PC-3 (cell line): ENCODE measurements at regions not wholly inside any gene's neighbourhood (a gene's known extent, or its start where the extent isn't known, plus 50 kb on each side); places are given as distances from the start of the nearest gene placed in this dataset.

Experiments
- ATAC-seq: fragments of 200-7000 bp; cut with Tn5 transposase; 2 replicates; pipeline ENCODE4 v1.9.1; 2020; ENCODE audit warnings: mild to moderate bottlenecking, moderate library complexity
- BruUV-seq: library from RNA; stranded (reverse); fragments of 400-500 nt; replicated peaks from 2 replicates; lab custom pipeline; 2021; lab: Mats Ljungman, UMichigan
- CTCF ChIA-PET: fragments of 300-600 bp; sonication (Branson Sonifier 250); formaldehyde crosslinking; loops from one replicate; lab custom pipeline; 2022; ENCODE audit warnings: antibody characterized with exemption; lab: Charles Lee
- POLR2A ChIA-PET: fragments of 300-600 bp; sonication (Branson Sonifier 250); formaldehyde crosslinking; loops from one replicate; lab custom pipeline; 2022; ENCODE audit warnings: antibody characterized with exemption; ENCODE audit not compliant: unreplicated experiment; lab: Charles Lee
- DNase-seq: peaks from one replicate; pipeline ENCODE4 v3.0.0-alpha.2; 2015
- H2AFZ ChIP-seq: fragments of 300-600 bp; sonication (generic); 2 replicates; pipeline ENCODE4 v1.6.0; 2016; ENCODE audit warnings: antibody characterized with exemption, low read length
- H3F3A ChIP-seq: fragments of 300-600 bp; sonication (generic); one replicate; pipeline ENCODE4 v1.6.0; 2017; ENCODE audit warnings: antibody characterized with exemption, low read length, control low read depth, mild to moderate bottlenecking; ENCODE audit not compliant: unreplicated experiment
- H3K27ac ChIP-seq: fragments of 300-600 bp; sonication (generic); 2 replicates; pipeline ENCODE4 v1.5.1; 2016; ENCODE audit warnings: mild to moderate bottlenecking, low read length
- H3K27me3 ChIP-seq: fragments of 300-600 bp; sonication (generic); 2 replicates; pipeline ENCODE4 v1.6.1; 2016; ENCODE audit warnings: low read length, mixed read lengths
- H3K36me3 ChIP-seq: fragments of 300-600 bp; sonication (generic); 2 replicates; pipeline ENCODE4 v1.6.1; 2016; ENCODE audit warnings: low read depth, mixed run types, low read length, mixed read lengths
- H3K4me1 ChIP-seq: fragments of 300-600 bp; sonication (generic); 2 replicates; pipeline ENCODE4 v1.5.1; 2016; ENCODE audit warnings: low read length; ENCODE audit not compliant: insufficient read depth
- H3K4me2 ChIP-seq: fragments of 300-600 bp; sonication (generic); 2 replicates; pipeline ENCODE4 v1.6.0; 2016; ENCODE audit warnings: low read length
- H3K4me3 ChIP-seq: fragments of 300-600 bp; sonication (generic); 2 replicates; pipeline ENCODE4 v1.5.1; 2016; ENCODE audit warnings: mild to moderate bottlenecking, low read length, mixed read lengths
- H3K79me2 ChIP-seq: fragments of 300-600 bp; sonication (generic); 2 replicates; pipeline ENCODE4 v1.6.1; 2017; ENCODE audit warnings: low read length, mixed read lengths
- H3K9ac ChIP-seq: fragments of 300-600 bp; sonication (generic); 2 replicates; pipeline ENCODE4 v1.6.0; 2016; ENCODE audit warnings: mild to moderate bottlenecking, low read length
- H3K9me2 ChIP-seq: fragments of 300-600 bp; sonication (generic); replicated peaks from 2 replicates; pipeline ENCODE4 v1.6.1; 2016; ENCODE audit warnings: mixed run types, low read length, mixed read lengths
- H3K9me3 ChIP-seq: fragments of 300-600 bp; sonication (generic); 2 replicates; pipeline ENCODE4 v1.6.1; 2016; ENCODE audit warnings: low read length, mixed read lengths
- H4K20me1 ChIP-seq: fragments of 300-600 bp; sonication (generic); 2 replicates; pipeline ENCODE4 v1.6.1; 2016; ENCODE audit warnings: low read length, mixed read lengths
- EZH2 ChIP-seq: fragments of 300-600 bp; sonication (generic); IDR thresholded peaks from one replicate; pipeline ENCODE4 v1.6.1; 2017; ENCODE audit warnings: antibody characterized with exemption, mild to moderate bottlenecking, low read length; ENCODE audit not compliant: unreplicated experiment
- EZH2phosphoT487 ChIP-seq: fragments of 300-600 bp; sonication (generic); IDR thresholded peaks from 2 replicates; pipeline ENCODE4 v1.6.1; 2018; ENCODE audit warnings: mild to moderate bottlenecking, antibody characterized with exemption, low read length, borderline replicate concordance
- intact Hi-C: fragments of 100-400 bp; cut with micrococcal nuclease; formaldehyde crosslinking; loops from 2 replicates; pipeline ENCODE4 v1.9.0; 2023
- TF ChIP-seq, protein P1 (sequence below): fragments of 300-600 bp; sonication (generic); conservative IDR thresholded peaks from 2 replicates; pipeline ENCODE4 v1.5.1; 2017; ENCODE audit warnings: antibody characterized with exemption, low read depth, mild to moderate bottlenecking, low read length

- intact Hi-C loops, result no loop called here
- H4K20me1 ChIP-seq, result no peaks in the 10 kb centered on the region
- ChIA-PET CTCF (no interaction called here), POLR2A (no interaction called here)
- H3K4me2 ChIP-seq, result no peak overlapping the region
- DNase-seq (no peak), ATAC-seq (no peak)
- H3K27me3 ChIP-seq, result no peaks in the 10 kb centered on the region
- H3K9me2 ChIP-seq, result no peaks in the 10 kb centered on the region
- TF ChIP-seq EZH2phosphoT487 (no peak), EZH2 (no peak)
- TF ChIP-seq, protein P1, sequence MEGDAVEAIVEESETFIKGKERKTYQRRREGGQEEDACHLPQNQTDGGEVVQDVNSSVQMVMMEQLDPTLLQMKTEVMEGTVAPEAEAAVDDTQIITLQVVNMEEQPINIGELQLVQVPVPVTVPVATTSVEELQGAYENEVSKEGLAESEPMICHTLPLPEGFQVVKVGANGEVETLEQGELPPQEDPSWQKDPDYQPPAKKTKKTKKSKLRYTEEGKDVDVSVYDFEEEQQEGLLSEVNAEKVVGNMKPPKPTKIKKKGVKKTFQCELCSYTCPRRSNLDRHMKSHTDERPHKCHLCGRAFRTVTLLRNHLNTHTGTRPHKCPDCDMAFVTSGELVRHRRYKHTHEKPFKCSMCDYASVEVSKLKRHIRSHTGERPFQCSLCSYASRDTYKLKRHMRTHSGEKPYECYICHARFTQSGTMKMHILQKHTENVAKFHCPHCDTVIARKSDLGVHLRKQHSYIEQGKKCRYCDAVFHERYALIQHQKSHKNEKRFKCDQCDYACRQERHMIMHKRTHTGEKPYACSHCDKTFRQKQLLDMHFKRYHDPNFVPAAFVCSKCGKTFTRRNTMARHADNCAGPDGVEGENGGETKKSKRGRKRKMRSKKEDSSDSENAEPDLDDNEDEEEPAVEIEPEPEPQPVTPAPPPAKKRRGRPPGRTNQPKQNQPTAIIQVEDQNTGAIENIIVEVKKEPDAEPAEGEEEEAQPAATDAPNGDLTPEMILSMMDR, result no peak
- no peak overlapping the region for H3K4me3 ChIP-seq
- no peak overlapping the region for H2AFZ ChIP-seq
- no peak overlapping the region for H3K27ac ChIP-seq
- H3K4me1 ChIP-seq, result no peaks in the 10 kb centered on the region
- no peaks in the 10 kb centered on the region for H3K36me3 ChIP-seq
- H3F3A ChIP-seq, result no peaks in the 10 kb centered on the region
- no peaks in the 10 kb centered on the region for H3K79me2 ChIP-seq
- H3K9ac ChIP-seq, result no peak overlapping the region
- BruUV-seq, result no TSS peak
- no peaks in the 10 kb centered on the region for H3K9me3 ChIP-seq
Observed at GRCh38 chr12:17595111-17595510, 494.9 kb downstream of the RERGL start.

DNA sequence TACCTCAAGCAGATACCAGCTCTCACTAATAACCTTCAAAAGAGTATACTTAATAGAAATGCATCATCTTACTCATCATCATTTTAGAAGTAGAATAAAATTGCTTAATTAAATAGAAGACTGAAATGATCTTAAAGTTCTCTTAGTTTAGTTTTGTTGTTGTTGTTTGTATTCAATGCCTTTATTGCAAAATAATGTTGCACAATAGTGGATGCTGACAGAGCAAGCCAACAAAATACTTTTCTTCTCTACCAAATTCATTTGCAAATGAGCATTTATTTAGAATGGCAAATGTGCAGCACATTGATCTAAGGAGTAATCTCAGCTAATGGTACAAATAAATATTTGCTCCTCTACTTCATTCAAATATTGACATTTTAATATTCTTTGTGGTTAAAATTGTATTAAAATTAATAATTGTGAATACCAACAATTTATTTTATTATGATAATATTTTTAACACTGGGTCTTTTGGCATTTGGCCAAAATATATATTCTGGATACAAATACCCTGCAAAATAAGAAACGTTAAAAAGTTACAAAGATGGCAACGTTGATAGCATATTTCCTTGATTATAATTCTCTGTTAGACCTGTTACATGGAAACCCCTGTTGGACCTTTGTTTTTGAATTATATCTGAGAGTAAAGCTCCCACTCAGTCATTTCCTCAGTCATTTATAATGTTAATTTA, 496.1 kb downstream of the RERGL start:
- DNase-seq, result no peak
- intact Hi-C loops, result no loop called here
- CTCF ChIA-PET, result no interaction called here
- Histone ChIP-seq H3F3A (no peaks in the 10 kb centered on the region), H3K4me3 (no peak overlapping the region), H3K4me1 (0 out of 2 replicates have a peak, but pooled peaks cover under 1% of the 10 kb centered on the region), H3K27ac (no peak overlapping the region), H3K4me2 (no peak overlapping the region), H3K9me2 (no peaks in the 10 kb centered on the region), H3K36me3 (no peaks in the 10 kb centered on the region), H4K20me1 (no peaks in the 10 kb centered on the region), H3K27me3 (no peaks in the 10 kb centered on the region), H2AFZ (no peak overlapping the region), H3K9me3 (no peaks in the 10 kb centered on the region), H3K79me2 (no peaks in the 10 kb centered on the region), H3K9ac (no peak overlapping the region)
- BruUV-seq, result no TSS peak
- POLR2A ChIA-PET, result no interaction called here
- TF ChIP-seq, protein P1, result no peak
- TF ChIP-seq EZH2 (no peak), EZH2phosphoT487 (no peak)
- ATAC-seq, result no peak

DNA sequence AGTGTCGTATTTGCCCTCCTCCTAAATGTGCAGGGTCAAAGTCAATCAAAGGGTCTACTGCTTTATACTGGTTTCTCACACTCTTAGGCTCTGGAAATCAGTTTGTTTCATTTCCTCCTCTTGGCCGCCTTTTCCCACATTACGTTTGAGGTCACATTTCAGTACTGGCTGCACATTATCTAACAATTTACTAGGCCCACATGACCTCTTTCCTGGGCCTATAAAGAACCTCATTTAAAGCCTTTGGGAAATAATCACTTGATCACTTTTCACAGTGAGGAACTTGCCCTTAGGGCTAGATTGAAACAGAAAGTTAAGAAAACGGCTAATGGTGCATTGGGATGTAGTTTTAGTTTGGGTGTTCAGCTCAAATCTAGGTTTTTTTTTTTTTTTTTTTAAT, 497.5 kb downstream of the RERGL start:
- no peak for DNase-seq
- no peak overlapping the region for H3K9ac ChIP-seq
- no peaks in the 10 kb centered on the region for H4K20me1 ChIP-seq
- H2AFZ ChIP-seq, result no peak overlapping the region
- no peak overlapping the region for H3K4me3 ChIP-seq
- no peaks in the 10 kb centered on the region for H3K79me2 ChIP-seq
- peaks cover 6% of the 10 kb centered on the region; the same call in 1 of the 2 replicates for H3K4me1 ChIP-seq
- CTCF ChIA-PET, result no interaction called here
- intact Hi-C loops, result no loop called here
- POLR2A ChIA-PET, result no interaction called here
- ATAC-seq, result no peak
- no peaks in the 10 kb centered on the region for H3K9me3 ChIP-seq
- H3K27ac ChIP-seq, result no peak overlapping the region
- TF ChIP-seq EZH2phosphoT487, result no peak
- no peak for TF ChIP-seq EZH2
- TF ChIP-seq, protein P1, result no peak
- H3K36me3 ChIP-seq, result no peaks in the 10 kb centered on the region
- H3K27me3 ChIP-seq, result no peaks in the 10 kb centered on the region
- BruUV-seq, result no TSS peak
- no peak overlapping the region for H3K4me2 ChIP-seq
- no peaks in the 10 kb centered on the region for H3K9me2 ChIP-seq
- H3F3A ChIP-seq, result no peaks in the 10 kb centered on the region
